Neutrophil (primary cell): ENCODE measurements at regions not wholly inside any gene's neighbourhood (a gene's known extent, or its start where the extent isn't known, plus 50 kb on each side); places are given as distances from the start of the nearest gene placed in this dataset.
"Not testable (repeated sequence)": the region's sequence is repeated elsewhere in the genome, so short reads cannot be mapped to it uniquely, and the experiment has no call there.

Experiments used
- H3K27ac ChIP-seq: fragments of 200-600 bp; sonication (generic); 2 replicates; pipeline ENCODE4 v1.5.1; 2016; ENCODE audit warnings: mild to moderate bottlenecking, moderate library complexity
- H3K27me3 ChIP-seq: fragments of 200-600 bp; sonication (generic); 2 replicates; pipeline ENCODE4 v1.6.0; 2016; ENCODE audit warnings: mild to moderate bottlenecking
- H3K36me3 ChIP-seq: fragments of 200-600 bp; sonication (generic); 2 replicates; pipeline ENCODE4 v1.5.1; 2017
- H3K4me1 ChIP-seq, 2 experiments: fragments of 200-600 bp in 1 of 2; sonication (generic) in 1 of 2; 1 replicate in 1 of 2; 2 replicates in 1 of 2; pipeline versions ENCODE4 v1.5.1 to v1.6.1; 2013 to 2016; ENCODE audit warnings: low read depth in 1 of 2, low read length in 1 of 2, mild to moderate bottlenecking in 1 of 2, moderate library complexity in 1 of 2; ENCODE audit not compliant: control insufficient read depth in 1 of 2, insufficient read depth in 1 of 2
- H3K4me3 ChIP-seq, 2 experiments: fragments of 200-600 bp in 1 of 2; sonication (generic) in 1 of 2; 1 replicate in 1 of 2; 2 replicates in 1 of 2; pipeline ENCODE4 v1.5.1; 2013 to 2016; ENCODE audit warnings: low read depth in 1 of 2, low read length in 1 of 2, mild to moderate bottlenecking in 1 of 2, moderate library complexity in 1 of 2
- H3K9me3 ChIP-seq: fragments of 200-600 bp; sonication (generic); 2 replicates; pipeline ENCODE4 v1.5.1; 2016
- CTCF ChIP-seq: fragments of 200-600 bp; sonication (generic); IDR thresholded peaks from 2 replicates; pipeline ENCODE4 v1.5.1; 2016; ENCODE audit warnings: antibody characterized with exemption

- no peak for TF ChIP-seq CTCF
- Histone ChIP-seq H3K4me3 (no peak overlapping the region), H3K9me3 (no peaks in the 10 kb centered on the region), H3K27me3 (no peaks in the 10 kb centered on the region), H3K27ac (no peak overlapping the region), H3K36me3 (no peaks in the 10 kb centered on the region), H3K4me1 (no peaks in the 10 kb centered on the region)
These were observed 661.7 kb downstream of the IPMK start for GRCh38 chr10:57605948-57606485.

- Histone ChIP-seq H3K4me3 (no peak overlapping the region), H3K27me3 (no peaks in the 10 kb centered on the region), H3K36me3 (no peaks in the 10 kb centered on the region), H3K9me3 (no peaks in the 10 kb centered on the region), H3K27ac (no peak overlapping the region), H3K4me1 (no peaks in the 10 kb centered on the region)
- no peak for TF ChIP-seq CTCF
These were observed 668.3 kb downstream of the IPMK start for GRCh38 chr10:57599440-57599839.

- no peaks in the 10 kb centered on the region for H3K27me3 ChIP-seq
- H3K4me1 ChIP-seq, result no peaks in the 10 kb centered on the region
- H3K27ac ChIP-seq, result no peak overlapping the region
- TF ChIP-seq CTCF, result no peak
- H3K36me3 ChIP-seq, result no peaks in the 10 kb centered on the region
- H3K9me3 ChIP-seq, result no peaks in the 10 kb centered on the region
- no peak overlapping the region for H3K4me3 ChIP-seq
These were observed 673.6 kb downstream of the IPMK start for GRCh38 chr10:57593983-57594573.

- H3K4me3 ChIP-seq, result no peak overlapping the region
- H3K27ac ChIP-seq, result no peak overlapping the region
- H3K9me3 ChIP-seq, result no peaks in the 10 kb centered on the region
- H3K36me3 ChIP-seq, result no peaks in the 10 kb centered on the region
- no peak for TF ChIP-seq CTCF
- no peaks in the 10 kb centered on the region for H3K27me3 ChIP-seq
- no peaks in the 10 kb centered on the region for H3K4me1 ChIP-seq
These were observed 687.8 kb downstream of the IPMK start for GRCh38 chr10:57579926-57580325.

- H3K4me3 ChIP-seq, result no peak overlapping the region
- no peaks in the 10 kb centered on the region for H3K4me1 ChIP-seq
- no peaks in the 10 kb centered on the region for H3K27me3 ChIP-seq
- no peak overlapping the region for H3K27ac ChIP-seq
- TF ChIP-seq CTCF, result no peak
- H3K9me3 ChIP-seq, result no peaks in the 10 kb centered on the region
- H3K36me3 ChIP-seq, result no peaks in the 10 kb centered on the region
These were observed 705.5 kb downstream of the IPMK start for GRCh38 chr10:57562211-57562610.

GRCh38 chr10:57551774-57552173 lies 715.9 kb downstream of the IPMK start:
- H3K36me3 ChIP-seq, H3K4me3 ChIP-seq, H3K9me3 ChIP-seq, H3K4me1 ChIP-seq, H3K27ac ChIP-seq, H3K27me3 ChIP-seq: not testable (repeated sequence)
